Lung (tissue), 11 donors: ENCODE measurements at regions not wholly inside any gene's neighbourhood (a gene's known extent, or its start where the extent isn't known, plus 50 kb on each side); places are given as distances from the start of the nearest gene placed in this dataset.
"Not testable (repeated sequence)": the region's sequence is repeated elsewhere in the genome, so short reads cannot be mapped to it uniquely, and the experiment has no call there.

Experiments
- ATAC-seq: fragments of 200-7000 bp; cut with Tn5 transposase; one replicate; pipeline ENCODE4 v1.9.1; 2020; ENCODE audit warnings: moderate number of reproducible peaks; ENCODE audit not compliant: insufficient read depth, low FRiP score
- DNase-seq, 3 donors: peaks; one replicate each; pipeline ENCODE4 v3.0.0-alpha.2; 2013 to 2017
- H3K27ac ChIP-seq, 2 donors: one replicate each; pipeline ENCODE4 v1.5.1; 2013; ENCODE audit warnings: mild to moderate bottlenecking in 2 of 2, moderate library complexity in 2 of 2, control low read depth in 1 of 2, inconsistent platforms in 1 of 2, low read depth in 1 of 2, low read length in 1 of 2
- H3K27me3 ChIP-seq, 3 donors: one replicate each; pipeline ENCODE4 v1.5.1; 2013; ENCODE audit warnings: low read length in 2 of 3; ENCODE audit not compliant: control insufficient read depth in 3 of 3, insufficient read depth in 3 of 3
- H3K36me3 ChIP-seq, 4 donors: one replicate each; pipeline ENCODE4 v1.5.1; 2013; ENCODE audit warnings: low read length in 4 of 4, mild to moderate bottlenecking in 1 of 4, moderate library complexity in 1 of 4; ENCODE audit not compliant: control insufficient read depth in 4 of 4, insufficient read depth in 4 of 4
- H3K4me1 ChIP-seq, 5 donors: one replicate each; pipeline ENCODE4 v1.5.1; 2013; ENCODE audit warnings: low read length in 5 of 5, mild to moderate bottlenecking in 2 of 5, moderate library complexity in 1 of 5; ENCODE audit not compliant: control insufficient read depth in 5 of 5, insufficient read depth in 5 of 5
- H3K4me3 ChIP-seq: one replicate; pipeline ENCODE4 v1.5.1; 2013; ENCODE audit warnings: mild to moderate bottlenecking, control low read depth, moderate library complexity
- H3K9ac ChIP-seq, 2 donors: one replicate each; pipeline ENCODE4 v1.5.1; 2013; ENCODE audit warnings: low read length in 2 of 2, control low read depth in 1 of 2; ENCODE audit not compliant: insufficient read depth in 1 of 2
- H3K9me3 ChIP-seq, 4 donors: one replicate each; pipeline ENCODE4 v1.5.1; 2013; ENCODE audit warnings: low read length in 3 of 4, mild to moderate bottlenecking in 1 of 4, moderate library complexity in 1 of 4; ENCODE audit not compliant: control insufficient read depth in 4 of 4, insufficient read depth in 3 of 4
- CTCF ChIP-seq: IDR thresholded peaks from 2 replicates; pipeline ENCODE4 v1.5.1; 2012; ENCODE audit warnings: mild to moderate bottlenecking; ENCODE audit errors: control extremely low read depth, extremely low read depth
- WGBS, 2 donors: extraction: QIAGEN DNeasy Blood & Tissue Kit; methylation state at CpG; one replicate each; pipeline ENCODE4 v1.1.7; 2013; 5-methylcytosine and 5-hydroxymethylcytosine counted together
- donor health status: control.
- donor health status: control.
- donor health status: Bipolar disorder and iron deficiency.
- donor health status: healthy.
- donor health status: DM: yes; HTN: yes; CAD: no.

GRCh38 chr2:95670686-95671085, 78.9 kb downstream of the TRIM43 start:
- Histone ChIP-seq H3K9ac (no peak overlapping the region), H3K27me3 (no peaks in the 10 kb centered on the region), H3K4me1 (peaks cover 0 to 15% (median 5%) of the 10 kb centered on the region in 5 donors), H3K9me3 (no peaks in the 10 kb centered on the region), H3K4me3 (no peak overlapping the region), H3K36me3 (no peaks in the 10 kb centered on the region), H3K27ac (peak overlapping the region in 1 of 2 donors; percentile 47)
- TF ChIP-seq CTCF, result no peak
- DNase-seq (no peak), ATAC-seq (no peak)
- 65 to 77% methylated on average over 2 of the region's 2 CpGs for WGBS, 2 donors

DNA sequence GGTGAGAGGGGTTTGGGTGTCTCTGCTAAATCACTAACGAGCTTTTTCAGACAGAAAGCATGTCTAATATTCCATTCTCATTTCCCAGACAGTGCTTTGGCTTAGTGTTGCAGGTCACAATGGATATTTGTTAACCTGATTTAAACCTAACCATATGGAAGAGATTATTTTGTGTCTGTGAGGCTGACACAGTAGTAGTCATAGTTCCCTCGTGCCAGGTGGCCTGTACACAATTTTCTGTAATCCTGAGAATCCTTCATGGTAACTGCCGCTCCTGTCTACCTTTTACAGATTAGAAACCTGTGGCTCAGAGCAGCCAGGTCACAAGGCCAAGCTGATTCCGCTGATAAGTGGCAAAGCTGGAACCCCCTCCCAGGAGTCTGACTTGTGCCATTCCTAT, 79.4 kb downstream of the TRIM43 start:
- not testable (repeated sequence) for H3K9me3 ChIP-seq, H3K27me3 ChIP-seq, H3K27ac ChIP-seq, DNase-seq, ATAC-seq, H3K4me3 ChIP-seq, H3K9ac ChIP-seq, H3K36me3 ChIP-seq
- WGBS, 2 donors, result 81 to 92% methylated on average over 4 of the region's 4 CpGs
- peaks cover 0 to 15% (median 5%) of the 10 kb centered on the region in 5 donors for H3K4me1 ChIP-seq

- not testable (repeated sequence) for H3K9me3 ChIP-seq, H3K4me3 ChIP-seq, H3K9ac ChIP-seq, H3K36me3 ChIP-seq, ATAC-seq, H3K27ac ChIP-seq, DNase-seq, H3K27me3 ChIP-seq
- H3K4me1 ChIP-seq, result peaks cover 0 to 15% (median 5%) of the 10 kb centered on the region in 5 donors
- 77 to 88% methylated on average over 1 of the region's 1 CpG for WGBS, 2 donors
Observed at GRCh38 chr2:95671992-95672391, 80.2 kb downstream of the TRIM43 start.

DNA sequence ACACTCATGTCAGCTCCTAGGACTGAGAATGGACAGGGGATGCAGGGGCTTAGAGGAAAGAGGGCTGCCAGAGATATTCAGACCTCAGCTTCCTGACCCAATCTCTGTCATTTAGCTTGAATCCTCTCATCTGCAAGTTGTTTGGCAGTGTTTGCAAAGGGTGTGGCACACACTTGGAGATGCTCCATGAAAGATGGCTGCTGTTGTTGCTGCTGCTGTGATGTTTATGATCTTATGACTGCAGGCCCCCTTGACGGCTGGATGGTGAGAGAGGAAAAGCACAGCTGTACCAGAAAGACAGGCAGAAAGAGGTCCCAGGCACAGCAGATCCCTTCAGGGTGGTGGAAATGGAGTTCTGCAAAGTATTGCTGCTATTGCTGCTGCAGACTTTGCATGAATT, 80.7 kb downstream of the TRIM43 start:
- not testable (repeated sequence) for H3K36me3 ChIP-seq, H3K9ac ChIP-seq, ATAC-seq, H3K4me3 ChIP-seq, H3K27ac ChIP-seq, H3K27me3 ChIP-seq, H3K9me3 ChIP-seq
- 33 to 64% methylated on average over 1 of the region's 1 CpG for WGBS, 2 donors
- H3K4me1 ChIP-seq, result peaks cover 0 to 15% (median 4%) of the 10 kb centered on the region in 5 donors
- peak; percentile 57 to 74 (median 69) for DNase-seq

GRCh38 chr2:95674186-95674585, 82.4 kb downstream of the TRIM43 start:
- H3K9me3 ChIP-seq, result no peaks in the 10 kb centered on the region
- no peak for DNase-seq
- no peak for ATAC-seq
- no peak overlapping the region for H3K27ac ChIP-seq
- H3K36me3 ChIP-seq, result no peaks in the 10 kb centered on the region
- H3K9ac ChIP-seq, result no peak overlapping the region
- no peak overlapping the region for H3K4me3 ChIP-seq
- no peak for TF ChIP-seq CTCF
- peaks cover 0 to 15% (median 0%) of the 10 kb centered on the region in 5 donors for H3K4me1 ChIP-seq
- WGBS, 2 donors, result 87 to 89% methylated on average over 5 of the region's 5 CpGs
- no peaks in the 10 kb centered on the region for H3K27me3 ChIP-seq

GRCh38 chr2:95676573-95676972, 84.8 kb downstream of the TRIM43 start:
- DNase-seq, H3K9ac ChIP-seq, ATAC-seq, H3K4me3 ChIP-seq, H3K27ac ChIP-seq, H3K36me3 ChIP-seq, H3K27me3 ChIP-seq, H3K9me3 ChIP-seq: not testable (repeated sequence)
- H3K4me1 ChIP-seq, result peaks cover 0 to 12% (median 0%) of the 10 kb centered on the region in 5 donors
- WGBS, 2 donors, result 60 to 76% methylated on average over 1 of the region's 1 CpG
